HG03432 (cell line): ENCODE measurements at regions not wholly inside any gene's neighbourhood (a gene's known extent, or its start where the extent isn't known, plus 50 kb on each side); places are given as distances from the start of the nearest gene placed in this dataset.
"Not testable (repeated sequence)": the region's sequence is repeated elsewhere in the genome, so short reads cannot be mapped to it uniquely, and the experiment has no call there.

Source experiments
- ATAC-seq: cut with Tn5 transposase; IDR thresholded peaks from one replicate; pipeline ENCODE4 v1.9.1; 2021; ENCODE audit warnings: mild to moderate bottlenecking, moderate library complexity; ENCODE audit not compliant: unreplicated experiment

GRCh38 chr3:95565502-95565901 is 1248.9 kb upstream of the EPHA6 start:
- ATAC-seq = no peak

DNA sequence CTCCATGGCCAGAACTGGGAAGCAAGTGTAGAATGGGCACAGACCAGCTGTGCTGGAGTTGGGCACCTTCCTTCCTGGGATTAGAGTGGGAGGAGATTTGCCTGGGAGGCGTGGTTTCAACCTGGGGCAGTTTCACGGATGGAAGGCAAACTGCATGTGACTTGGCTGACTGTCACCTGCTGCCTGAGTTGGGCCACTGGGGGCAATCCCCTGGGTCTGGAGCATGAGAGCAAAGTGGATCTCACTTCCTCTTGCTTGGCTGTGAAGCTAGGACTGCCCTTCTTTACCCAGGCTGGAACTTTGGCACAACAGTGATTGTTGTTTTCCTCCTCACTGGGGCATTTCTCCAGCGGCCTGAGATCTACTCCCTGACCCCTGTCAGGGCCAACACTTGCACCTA is 1247.0 kb upstream of the EPHA6 start:
- peak; percentile 83 for ATAC-seq

DNA sequence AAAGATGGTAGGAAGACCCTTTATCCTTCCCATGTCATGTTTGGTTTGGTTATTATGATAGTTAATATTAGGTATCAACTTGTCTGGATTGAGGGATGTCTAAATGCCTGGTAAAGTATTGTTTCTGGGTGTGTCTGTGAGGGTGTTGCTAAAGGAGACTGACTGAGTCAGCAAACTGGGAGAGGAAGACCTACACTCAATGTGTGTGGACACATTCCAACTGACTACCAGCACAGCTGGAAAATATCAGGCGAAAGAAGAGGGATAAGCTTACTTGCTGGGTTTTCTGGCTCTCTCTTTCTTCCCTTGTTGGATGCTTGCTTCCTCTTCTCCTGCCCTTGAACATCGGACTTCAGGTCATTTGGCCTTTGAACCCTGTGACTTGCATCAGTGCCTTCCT is 1227.6 kb upstream of the EPHA6 start:
- ATAC-seq = no peak

GRCh38 chr3:95587641-95588040 is 1226.8 kb upstream of the EPHA6 start:
- not testable (repeated sequence) for ATAC-seq

GRCh38 chr3:95588473-95588872 is 1225.9 kb upstream of the EPHA6 start:
- no peak for ATAC-seq

- ATAC-seq = no peak
These were observed 1218.8 kb upstream of the EPHA6 start for GRCh38 chr3:95595416-95596075.

- ATAC-seq = no peak
These were observed 1206.5 kb upstream of the EPHA6 start for GRCh38 chr3:95607926-95608325.

DNA sequence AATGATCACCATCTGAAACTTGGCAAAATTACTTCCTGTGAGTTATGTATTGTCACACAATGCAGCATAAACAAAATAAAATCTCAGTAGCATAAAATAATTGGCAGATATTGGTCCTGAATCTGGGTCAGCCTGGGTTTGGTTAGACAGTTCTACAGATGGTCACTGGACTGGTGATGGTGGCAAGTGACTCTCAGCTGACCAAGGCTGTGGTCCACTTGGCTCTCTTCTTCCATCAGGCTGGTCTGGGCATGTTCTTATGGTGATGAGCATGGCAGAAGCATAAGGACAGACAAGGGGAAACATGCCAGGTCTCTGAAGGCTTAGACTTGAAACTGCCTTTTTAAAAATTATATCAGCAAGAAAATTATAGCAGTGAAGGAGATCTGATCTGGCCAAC is 1205.0 kb upstream of the EPHA6 start:
- ATAC-seq = no peak

GRCh38 chr3:95612611-95613010 is 1201.8 kb upstream of the EPHA6 start:
- ATAC-seq = no peak

DNA sequence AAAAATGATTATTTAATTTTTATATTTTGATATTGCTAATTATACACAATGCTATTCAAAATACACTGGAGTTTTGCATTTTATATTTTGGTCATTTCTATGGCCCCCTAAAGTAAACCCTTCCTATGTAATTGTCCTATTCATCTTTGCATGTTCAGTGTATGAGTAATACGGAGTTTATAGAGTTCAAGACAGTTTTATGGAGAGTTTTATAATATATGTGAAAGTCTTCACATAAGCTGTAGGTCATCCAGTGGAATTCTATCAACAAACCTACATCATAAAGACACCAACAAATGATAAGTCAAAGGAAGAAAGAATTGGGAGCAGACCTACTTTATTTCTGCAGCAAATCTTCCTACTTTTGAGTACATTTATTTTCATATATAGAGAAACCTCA is 1200.4 kb upstream of the EPHA6 start:
- no peak for ATAC-seq

DNA sequence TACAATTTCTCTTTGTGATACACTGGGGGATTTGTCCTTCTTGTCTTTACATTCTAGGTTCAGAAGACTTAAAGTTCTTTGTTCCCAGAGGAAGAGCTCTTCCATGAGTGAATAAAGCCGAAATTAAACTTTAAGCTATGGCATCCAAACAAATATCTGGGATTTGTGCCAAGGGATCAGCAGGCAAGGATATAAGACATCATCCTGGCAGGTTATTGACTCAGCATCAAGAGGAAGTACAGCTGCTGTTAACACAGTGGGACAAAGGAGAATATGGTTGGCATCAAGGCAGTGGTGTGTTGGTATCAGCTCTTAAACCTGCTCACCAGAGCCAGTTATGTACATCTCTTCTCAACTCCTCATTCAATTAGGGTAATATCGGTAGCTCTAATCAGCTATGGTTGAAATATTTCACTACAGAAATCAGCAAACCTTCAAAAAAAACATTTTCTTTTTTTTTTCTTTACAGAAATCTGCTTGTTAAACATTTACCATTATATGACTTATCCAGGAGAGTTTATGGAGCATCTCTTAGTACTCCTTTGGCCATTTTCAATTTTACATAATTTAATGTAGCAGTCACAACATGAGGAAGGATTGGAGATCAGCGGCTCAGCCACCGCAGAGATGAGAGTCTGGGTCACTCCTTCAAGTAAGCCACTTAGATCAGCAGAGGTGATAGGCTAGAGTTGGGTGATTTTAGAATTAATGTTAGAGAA is 1198.6 kb upstream of the EPHA6 start:
- ATAC-seq = no peak

- no peak for ATAC-seq
These were observed 1188.3 kb upstream of the EPHA6 start for GRCh38 chr3:95626107-95626506.

GRCh38 chr3:95627293-95627692 is 1187.1 kb upstream of the EPHA6 start:
- ATAC-seq = peak; percentile 29

GRCh38 chr3:95627697-95628096 is 1186.7 kb upstream of the EPHA6 start:
- peak; percentile 53 for ATAC-seq

DNA sequence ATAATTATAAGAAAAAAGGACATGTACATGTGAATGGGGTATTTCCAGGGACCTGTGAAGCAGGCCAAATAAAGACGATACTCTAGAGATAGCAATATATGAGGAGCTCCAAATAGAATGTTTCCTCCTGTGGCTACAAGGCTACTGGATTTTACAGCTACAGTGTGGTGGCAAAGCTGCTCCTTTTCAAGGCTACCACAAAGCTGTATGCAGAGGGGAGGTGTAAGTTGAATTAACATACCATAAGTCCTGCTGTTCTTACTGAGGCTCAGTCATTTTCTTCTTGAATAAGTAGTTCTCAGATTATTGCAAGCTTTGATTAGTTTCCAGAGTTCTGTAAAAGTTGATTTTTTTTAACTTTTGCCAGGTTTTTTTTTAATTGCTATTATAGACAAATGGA is 1184.6 kb upstream of the EPHA6 start:
- ATAC-seq = no peak

- ATAC-seq = no peak
These were observed 1169.1 kb upstream of the EPHA6 start for GRCh38 chr3:95645291-95645690.

GRCh38 chr3:95654570-95655362 is 1159.6 kb upstream of the EPHA6 start:
- ATAC-seq = no peak

DNA sequence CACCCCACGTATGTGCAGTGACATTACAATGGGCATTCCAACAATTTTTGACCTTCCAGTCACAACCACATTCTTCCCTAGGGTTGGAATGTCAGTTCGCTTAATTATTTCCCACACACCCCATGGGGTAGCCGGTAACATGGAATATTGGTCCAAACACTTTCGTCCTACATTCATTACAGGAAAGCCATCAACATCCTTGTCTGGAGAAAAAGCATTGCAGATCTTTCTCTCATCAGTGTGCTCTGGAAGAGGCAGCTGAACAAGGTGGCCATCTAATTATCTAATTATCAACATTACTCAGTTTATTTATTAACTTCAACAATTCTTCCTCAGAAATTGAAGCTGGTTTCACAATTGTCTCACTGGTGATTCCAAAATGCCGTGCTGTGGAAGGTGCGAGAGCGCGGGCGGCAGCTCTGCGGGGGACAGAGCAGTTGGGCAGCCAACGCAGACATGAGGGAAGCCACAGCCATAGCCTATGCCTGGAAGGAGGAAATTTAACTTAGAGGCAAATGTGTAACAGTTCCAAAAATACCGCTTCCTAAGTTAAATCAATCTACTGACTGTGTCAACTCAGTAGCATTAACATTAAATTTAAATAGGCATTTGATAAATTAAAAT is 1158.9 kb upstream of the EPHA6 start:
- no peak for ATAC-seq

- no peak for ATAC-seq
These were observed 1143.6 kb upstream of the EPHA6 start for GRCh38 chr3:95670765-95671164.

DNA sequence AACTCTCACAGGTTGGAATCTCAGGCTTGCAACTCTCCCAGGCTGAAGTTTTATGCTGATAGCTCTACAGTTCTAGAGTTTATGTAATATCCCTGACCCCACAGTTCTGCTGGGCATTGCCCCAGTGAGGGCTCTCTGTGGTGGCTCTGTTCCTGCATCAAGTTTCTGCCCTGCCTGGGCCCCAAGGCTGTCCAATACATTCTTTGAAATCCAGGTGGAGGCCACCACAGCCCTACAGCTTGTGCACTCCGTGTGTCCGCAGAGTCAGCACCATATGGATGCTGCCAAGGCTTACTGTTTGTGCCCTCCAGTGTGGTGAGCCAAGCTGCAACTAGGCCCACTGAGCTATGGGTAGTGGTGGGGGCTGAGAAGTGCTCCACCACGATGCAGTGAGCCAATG is 1141.2 kb upstream of the EPHA6 start:
- no peak for ATAC-seq

- ATAC-seq = peak; percentile 85
These were observed 1108.5 kb upstream of the EPHA6 start for GRCh38 chr3:95705786-95706418.
